HCT116 (cell line): ENCODE measurements at regions not wholly inside any gene's neighbourhood (a gene's known extent, or its start where the extent isn't known, plus 50 kb on each side); places are given as distances from the start of the nearest gene placed in this dataset.

Experiments
- ATAC-seq: fragments of 200-7000 bp; cut with Tn5 transposase; 2 replicates; pipeline ENCODE4 v1.9.1; 2020; ENCODE audit warnings: mild to moderate bottlenecking, moderate library complexity
- BruUV-seq: library from RNA; stranded (reverse); fragments of 400-500 nt; replicated peaks from 2 replicates; lab custom pipeline; 2021; lab: Mats Ljungman, UMichigan
- CTCF ChIA-PET: fragments of 300-600 bp; sonication (Branson Sonifier 250); formaldehyde crosslinking; loops from one replicate; lab custom pipeline; 2021; ENCODE audit warnings: antibody characterized with exemption; lab: Charles Lee
- POLR2A ChIA-PET: fragments of 300-600, 350-600 bp; sonication (Branson Sonifier 250); formaldehyde crosslinking; loops from one replicate; lab custom pipeline; 2021; ENCODE audit warnings: antibody characterized with exemption; lab: Charles Lee
- RAD21 ChIA-PET, 2 experiments: fragments of 300-600 bp; sonication (Branson Sonifier 250); formaldehyde crosslinking; loops; one replicate each; lab custom pipeline; 2023; ENCODE audit warnings: low total read pairs in 2 of 2; ENCODE audit not compliant: uncharacterized antibody in 2 of 2, unreplicated experiment in 2 of 2, low non-redundant PET in 1 of 2; lab: Charles Lee
- DNase-seq: peaks from one replicate; pipeline ENCODE4 v3.0.0-alpha.2; 2010; ENCODE audit warnings: low read depth, low spot score
- H2AFZ ChIP-seq: fragments of 200-600 bp; shearing (Covaris generic), sonication (generic); 2 replicates; pipeline ENCODE4 v1.6.1; 2017; ENCODE audit warnings: low read depth, mixed run types, mixed read lengths, antibody characterized with exemption, low read length; ENCODE audit not compliant: poor library complexity, severe bottlenecking
- H3K27ac ChIP-seq: 2 replicates; pipeline ENCODE4 v1.5.1; 2012; ENCODE audit warnings: low read depth, low read length
- H3K27me3 ChIP-seq: fragments of 200-600 bp; sonication (generic); 2 replicates; pipeline ENCODE4 v1.6.1; 2016; ENCODE audit warnings: mixed run types, low read length, mixed read lengths; ENCODE audit not compliant: insufficient read depth
- H3K36me3 ChIP-seq, 2 experiments: fragments of 200-500 bp in 1 of 2; fragments of 200-600 bp in 1 of 2; sonication (Bioruptor generic) in 1 of 2; sonication (generic) in 1 of 2; 2 replicates each; pipeline versions ENCODE4 v1.5.1 to v1.6.1; 2014 to 2016; ENCODE audit warnings: low read length in 2 of 2, inconsistent platforms in 1 of 2, mixed read lengths in 1 of 2, mixed run types in 1 of 2; ENCODE audit not compliant: insufficient read depth in 2 of 2, control insufficient read depth in 1 of 2
- H3K4me1 ChIP-seq, 2 experiments: fragments of 200-600 bp in 1 of 2; sonication (generic) in 1 of 2; 2 replicates each; pipeline versions ENCODE4 v1.5.1 to v1.6.1; 2012 to 2017; ENCODE audit warnings: low read length in 2 of 2, inconsistent platforms in 1 of 2, mild to moderate bottlenecking in 1 of 2, mixed read lengths in 1 of 2, mixed run types in 1 of 2, moderate library complexity in 1 of 2; ENCODE audit not compliant: insufficient read depth in 2 of 2, control insufficient read depth in 1 of 2
- H3K4me2 ChIP-seq: fragments of 200-600 bp; sonication (generic); 2 replicates; pipeline ENCODE4 v1.6.1; 2017; ENCODE audit warnings: mixed run types, low read length, mixed read lengths
- H3K4me3 ChIP-seq, 2 experiments: fragments of 200-600 bp in 1 of 2; sonication (generic) in 1 of 2; replicated peaks in 1 of 2; 2 replicates each; pipeline ENCODE4 v1.5.1; 2011 to 2016; ENCODE audit warnings: low read length in 2 of 2, control low read depth in 1 of 2, low read depth in 1 of 2, mild to moderate bottlenecking in 1 of 2, mixed read lengths in 1 of 2, mixed run types in 1 of 2
- H3K79me2 ChIP-seq: fragments of 200-600 bp; sonication (generic); 2 replicates; pipeline ENCODE4 v1.6.1; 2017; ENCODE audit warnings: mild to moderate bottlenecking, mixed run types, low read length, moderate library complexity, mixed read lengths; ENCODE audit not compliant: insufficient read depth
- H3K9ac ChIP-seq: fragments of 200-600 bp; sonication (generic); 2 replicates; pipeline ENCODE4 v1.6.1; 2016; ENCODE audit warnings: low read length, mixed read lengths
- H3K9me2 ChIP-seq: fragments of 200-600 bp; sonication (generic), shearing (Covaris generic); 2 replicates; pipeline ENCODE4 v1.6.1; 2017; ENCODE audit warnings: mixed run types, mild to moderate bottlenecking, moderate library complexity; ENCODE audit not compliant: insufficient read depth
- H3K9me3 ChIP-seq, 2 experiments: fragments of 200-500 bp in 1 of 2; fragments of 200-600 bp in 1 of 2; sonication (Bioruptor generic) in 1 of 2; sonication (generic) in 1 of 2; 2 replicates each; pipeline ENCODE4 v1.6.1; 2014 to 2017; ENCODE audit warnings: low read length in 2 of 2, mixed read lengths in 2 of 2, inconsistent platforms in 1 of 2, low read depth in 1 of 2, mild to moderate bottlenecking in 1 of 2, mixed run types in 1 of 2, moderate library complexity in 1 of 2; ENCODE audit not compliant: control insufficient read depth in 1 of 2, insufficient read depth in 1 of 2
- H4K20me1 ChIP-seq: fragments of 200-600 bp; sonication (generic), shearing (Covaris generic); 2 replicates; pipeline ENCODE4 v1.6.1; 2017; ENCODE audit warnings: mixed run types, mild to moderate bottlenecking, moderate library complexity; ENCODE audit not compliant: insufficient read depth
- CBX3 ChIP-seq: IDR thresholded peaks from 2 replicates; pipeline ENCODE4 v1.6.1; 2012; ENCODE audit warnings: low read depth
- CTCF ChIP-seq, 3 experiments: fragments of 200-600 bp in 1 of 3; sonication (generic) in 1 of 3; IDR thresholded peaks in 2 of 3; conservative IDR thresholded peaks in 1 of 3; 2 replicates each; pipeline ENCODE4 v1.5.1; 2012 to 2017; ENCODE audit warnings: low read depth in 2 of 3, low read length in 2 of 3, antibody characterized with exemption in 1 of 3, borderline replicate concordance in 1 of 3, control low read depth in 1 of 3, mild to moderate bottlenecking in 1 of 3, mixed read lengths in 1 of 3, mixed run types in 1 of 3, moderate library complexity in 1 of 3; ENCODE audit not compliant: insufficient read depth in 1 of 3
- ELF1 ChIP-seq: IDR thresholded peaks from 2 replicates; pipeline ENCODE4 v1.6.1; 2012; ENCODE audit warnings: low read depth, borderline replicate concordance
- JUND ChIP-seq: IDR thresholded peaks from 2 replicates; pipeline ENCODE4 v1.6.1; 2012
- MAX ChIP-seq: IDR thresholded peaks from 2 replicates; pipeline ENCODE4 v1.6.1; 2012
- POLR2A ChIP-seq: IDR thresholded peaks from 2 replicates; pipeline ENCODE4 v1.7.0; 2011; ENCODE audit warnings: borderline replicate concordance; ENCODE audit not compliant: insufficient read depth, insufficient read length; ENCODE audit errors: extremely low read depth
- POLR2AphosphoS5 ChIP-seq: IDR thresholded peaks from 2 replicates; pipeline ENCODE4 v1.6.1; 2011; ENCODE audit warnings: mild to moderate bottlenecking, low read depth, low read length, moderate library complexity
- SIN3A ChIP-seq: IDR thresholded peaks from 2 replicates; pipeline ENCODE4 v1.6.1; 2012; ENCODE audit warnings: low read depth
- TCF7L2 ChIP-seq: IDR thresholded peaks from 2 replicates; pipeline ENCODE4 v1.7.0; 2011; ENCODE audit warnings: borderline replicate concordance, inconsistent platforms; ENCODE audit not compliant: insufficient read depth, insufficient read length; ENCODE audit errors: extremely low read depth
- ZFX ChIP-seq: fragments of 450-650 bp; IDR thresholded peaks from 2 replicates; pipeline ENCODE4 v1.6.1; 2017
- ZNF274 ChIP-seq: fragments of 200-500 bp; sonication (Bioruptor generic); IDR thresholded peaks from 2 replicates; pipeline ENCODE4 v1.6.1; 2014; ENCODE audit warnings: mild to moderate bottlenecking, low read depth, low read length, inconsistent platforms
- intact Hi-C: fragments of 100-400 bp; cut with micrococcal nuclease; formaldehyde crosslinking; loops from 2 replicates; pipeline ENCODE4 v1.10.0; 2022

GRCh38 chr5:162858770-162859169, 578.6 kb upstream of the CCNG1 start:
- Histone ChIP-seq H3K9ac (no peak overlapping the region), H3K79me2 (no peaks in the 10 kb centered on the region), H3K27ac (no peak overlapping the region), H3K4me1 (no peaks in the 10 kb centered on the region), H2AFZ (no peak overlapping the region), H3K9me3 (peaks cover 11 to 15% of the 10 kb centered on the region in 2 experiments; a peak in 2 of 4 replicates), H3K9me2 (no peaks in the 10 kb centered on the region), H3K4me3 (no peak overlapping the region), H3K4me2 (no peak overlapping the region), H4K20me1 (no peaks in the 10 kb centered on the region), H3K36me3 (no peaks in the 10 kb centered on the region; a peak in 1 of 4 replicates), H3K27me3 (no peaks in the 10 kb centered on the region)
- RAD21 ChIA-PET, result no interaction called here
- DNase-seq (no peak), ATAC-seq (no peak)
- POLR2A ChIA-PET, result no interaction called here
- BruUV-seq, result no TSS peak
- CTCF ChIA-PET, result no interaction called here
- intact Hi-C loops, result no loop called here
- TF ChIP-seq POLR2A, result no peak
- TF ChIP-seq ZNF274, result no peak
- no peak for TF ChIP-seq CTCF (IDR thresholded peaks at IDR 0.05 in 2 of 3, conservative IDR thresholded peaks at IDR 0.05 in 1 of 3; ENCODE audit: borderline replicate concordance in 1 of 3, insufficient read depth in 1 of 3, low read depth in 2 of 3, low read length in 2 of 3)
- TF ChIP-seq CBX3, result no peak
- no peak for TF ChIP-seq MAX
- no peak for TF ChIP-seq JUND
- no peak for TF ChIP-seq ZFX
- no peak for TF ChIP-seq TCF7L2
- no peak for TF ChIP-seq SIN3A

GRCh38 chr5:162870966-162871365, 566.4 kb upstream of the CCNG1 start:
- no peak for ATAC-seq

More at GRCh38 chr5:162870966-162871365, 566.4 kb upstream of the CCNG1 start:
- BruUV-seq, result no TSS peak
- Histone ChIP-seq H3K9me2 (no peaks in the 10 kb centered on the region), H3K9me3 (peaks cover 5 to 9% of the 10 kb centered on the region in 2 experiments; a peak in 2 of 4 replicates), H3K9ac (no peak overlapping the region), H3K4me3 (no peak overlapping the region), H2AFZ (no peak overlapping the region), H4K20me1 (no peaks in the 10 kb centered on the region)
- intact Hi-C loops, result no loop called here
- ChIA-PET POLR2A (no interaction called here), CTCF (no interaction called here)
- no peak for TF ChIP-seq ELF1
- TF ChIP-seq MAX, result no peak
- no peak for TF ChIP-seq POLR2AphosphoS5
- TF ChIP-seq, all 23 proteins: peak for 0
- no peak overlapping the region for H3K4me2 ChIP-seq
- H3K79me2 ChIP-seq, result no peaks in the 10 kb centered on the region
- H3K27ac ChIP-seq, result no peak overlapping the region
- RAD21 ChIA-PET, result no interaction called here
- no peaks in the 10 kb centered on the region for H3K27me3 ChIP-seq
- H3K36me3 ChIP-seq, result no peaks in the 10 kb centered on the region
- no peaks in the 10 kb centered on the region for H3K4me1 ChIP-seq
- no peak for DNase-seq
